Uterus (tissue), 2 donors: ENCODE measurements at regions not wholly inside any gene's neighbourhood (a gene's known extent, or its start where the extent isn't known, plus 50 kb on each side); places are given as distances from the start of the nearest gene placed in this dataset.

Experiments
- POLR2A ChIP-seq, 2 donors: fragments of 450-650 bp; IDR thresholded peaks; one replicate each; pipeline ENCODE4 v1.6.1; 2016; ENCODE audit warnings: antibody characterized with exemption in 2 of 2, mild to moderate bottlenecking in 1 of 2, moderate library complexity in 1 of 2
- TF ChIP-seq, protein P1 (sequence below), 4 experiments: fragments of 200-600 bp in 2 of 4; fragments of 450-650 bp in 2 of 4; sonication (generic) in 2 of 4; IDR thresholded peaks; one replicate each; pipeline ENCODE4 v1.5.1; 2016 to 2019; ENCODE audit warnings: antibody characterized with exemption in 4 of 4, mild to moderate bottlenecking in 2 of 4, moderate library complexity in 1 of 4

DNA sequence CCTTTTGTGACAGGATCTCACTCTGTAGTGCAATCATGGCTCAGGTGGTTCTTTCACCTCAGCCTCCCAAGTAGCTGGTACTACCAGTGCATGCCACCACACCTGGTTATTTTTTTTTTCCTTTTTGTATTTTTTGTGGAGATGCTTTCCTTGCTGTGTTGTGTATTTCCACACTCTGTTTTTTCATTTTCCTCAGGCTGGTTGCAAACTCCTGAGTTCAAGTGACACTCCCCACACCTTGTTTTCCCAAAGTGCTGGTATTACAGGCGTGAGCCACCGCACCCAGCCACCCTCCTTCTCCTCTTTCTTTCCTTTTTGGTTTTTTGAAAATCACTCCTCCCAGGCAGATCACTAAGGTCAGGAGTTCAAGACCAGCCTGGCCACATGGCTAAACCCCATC is 65.0 kb downstream of the MYCN start:
- TF ChIP-seq, protein P1, sequence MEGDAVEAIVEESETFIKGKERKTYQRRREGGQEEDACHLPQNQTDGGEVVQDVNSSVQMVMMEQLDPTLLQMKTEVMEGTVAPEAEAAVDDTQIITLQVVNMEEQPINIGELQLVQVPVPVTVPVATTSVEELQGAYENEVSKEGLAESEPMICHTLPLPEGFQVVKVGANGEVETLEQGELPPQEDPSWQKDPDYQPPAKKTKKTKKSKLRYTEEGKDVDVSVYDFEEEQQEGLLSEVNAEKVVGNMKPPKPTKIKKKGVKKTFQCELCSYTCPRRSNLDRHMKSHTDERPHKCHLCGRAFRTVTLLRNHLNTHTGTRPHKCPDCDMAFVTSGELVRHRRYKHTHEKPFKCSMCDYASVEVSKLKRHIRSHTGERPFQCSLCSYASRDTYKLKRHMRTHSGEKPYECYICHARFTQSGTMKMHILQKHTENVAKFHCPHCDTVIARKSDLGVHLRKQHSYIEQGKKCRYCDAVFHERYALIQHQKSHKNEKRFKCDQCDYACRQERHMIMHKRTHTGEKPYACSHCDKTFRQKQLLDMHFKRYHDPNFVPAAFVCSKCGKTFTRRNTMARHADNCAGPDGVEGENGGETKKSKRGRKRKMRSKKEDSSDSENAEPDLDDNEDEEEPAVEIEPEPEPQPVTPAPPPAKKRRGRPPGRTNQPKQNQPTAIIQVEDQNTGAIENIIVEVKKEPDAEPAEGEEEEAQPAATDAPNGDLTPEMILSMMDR (IDR thresholded peaks at IDR 0.05): no peak
- no peak for TF ChIP-seq POLR2A (IDR thresholded peaks at IDR 0.05)
